Hepatocyte (in vitro differentiated cells): ENCODE measurements at regions not wholly inside any gene's neighbourhood (a gene's known extent, or its start where the extent isn't known, plus 50 kb on each side); places are given as distances from the start of the nearest gene placed in this dataset.

Source experiments
- DNase-seq: peaks from one replicate; pipeline ENCODE4 v3.0.0-alpha.2; 2016; ENCODE audit warnings: low spot score
- H2AFZ ChIP-seq: fragments of 200-600 bp; sonication (generic); 2 replicates; pipeline ENCODE4 v1.6.0; 2016; ENCODE audit warnings: antibody characterized with exemption, mild to moderate bottlenecking
- H3K27ac ChIP-seq: fragments of 200-600 bp; sonication (generic); 2 replicates; pipeline ENCODE4 v1.5.1; 2016; ENCODE audit warnings: mild to moderate bottlenecking
- H3K27me3 ChIP-seq: fragments of 200-600 bp; sonication (generic); 2 replicates; pipeline ENCODE4 v1.6.1; 2016
- H3K36me3 ChIP-seq: fragments of 200-600 bp; sonication (generic); replicated peaks from 2 replicates; pipeline ENCODE4 v1.5.1; 2016; ENCODE audit warnings: low read depth; ENCODE audit not compliant: insufficient read depth
- H3K4me1 ChIP-seq: fragments of 200-600 bp; sonication (generic); 2 replicates; pipeline ENCODE4 v1.5.1; 2016; ENCODE audit warnings: mild to moderate bottlenecking, moderate library complexity; ENCODE audit not compliant: insufficient read depth
- H3K4me2 ChIP-seq: fragments of 200-600 bp; sonication (generic); 2 replicates; pipeline ENCODE4 v1.6.0; 2016
- H3K4me3 ChIP-seq: fragments of 200-600 bp; sonication (generic); 2 replicates; pipeline ENCODE4 v1.5.1; 2016; ENCODE audit warnings: mild to moderate bottlenecking
- H3K79me2 ChIP-seq: fragments of 200-600 bp; sonication (generic); 2 replicates; pipeline ENCODE4 v1.6.0; 2017; ENCODE audit warnings: mild to moderate bottlenecking
- H3K9me2 ChIP-seq: fragments of 200-600 bp; sonication (generic); replicated peaks from 2 replicates; pipeline ENCODE4 v1.6.0; 2017; ENCODE audit warnings: mild to moderate bottlenecking; ENCODE audit not compliant: insufficient read depth
- H3K9me3 ChIP-seq: fragments of 200-600 bp; sonication (generic); 2 replicates; pipeline ENCODE4 v1.5.1; 2016; ENCODE audit warnings: low read depth, mild to moderate bottlenecking
- H4K20me1 ChIP-seq: fragments of 200-600 bp; sonication (generic); 2 replicates; pipeline ENCODE4 v1.6.0; 2016; ENCODE audit warnings: mild to moderate bottlenecking; ENCODE audit not compliant: insufficient read depth, poor library complexity, severe bottlenecking
- EZH2 ChIP-seq: fragments of 200-600 bp; sonication (generic); IDR thresholded peaks from 2 replicates; pipeline ENCODE4 v1.6.1; 2016; ENCODE audit warnings: antibody characterized with exemption, mild to moderate bottlenecking, borderline replicate concordance
- EZH2phosphoT487 ChIP-seq: fragments of 200-600 bp; sonication (generic); IDR thresholded peaks from one replicate; pipeline ENCODE4 v1.6.1; 2018; ENCODE audit warnings: antibody characterized with exemption, mild to moderate bottlenecking, low read depth, moderate library complexity; ENCODE audit not compliant: unreplicated experiment, severe bottlenecking
- WGBS: methylation state at CpG from one replicate; pipeline ENCODE4 v1.1.6; 2016; ENCODE audit warnings: low lambda C conversion rate; ENCODE audit errors: missing lambda C conversion rate; 5-methylcytosine and 5-hydroxymethylcytosine counted together
- TF ChIP-seq, protein P1 (sequence below): fragments of 200-600 bp; sonication (generic); IDR thresholded peaks from 2 replicates; pipeline ENCODE4 v1.5.1; 2016; ENCODE audit warnings: antibody characterized with exemption, mild to moderate bottlenecking; ENCODE audit not compliant: poor library complexity

DNA sequence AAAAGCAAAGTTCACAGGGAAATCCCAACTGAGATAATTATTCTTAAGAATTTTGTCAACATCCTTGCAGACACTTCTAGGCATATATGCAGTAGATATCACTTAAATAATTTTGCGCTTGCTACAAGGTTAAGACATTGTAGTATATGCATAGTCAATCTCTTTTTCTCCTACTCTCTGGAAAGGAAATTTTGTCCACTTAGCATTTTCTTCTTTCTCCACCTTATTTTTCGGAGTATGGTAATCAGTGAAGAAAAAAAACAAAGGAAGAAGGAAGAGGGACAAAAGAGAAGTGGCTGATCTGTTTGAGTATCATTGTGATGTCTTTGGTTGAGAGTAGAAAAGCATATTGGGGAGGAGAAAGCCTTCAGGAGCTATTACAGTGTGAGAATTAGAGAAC, 104.6 kb downstream of the LACC1 start:
- TF ChIP-seq EZH2phosphoT487 (no peak), EZH2 (no peak)
- TF ChIP-seq, protein P1, sequence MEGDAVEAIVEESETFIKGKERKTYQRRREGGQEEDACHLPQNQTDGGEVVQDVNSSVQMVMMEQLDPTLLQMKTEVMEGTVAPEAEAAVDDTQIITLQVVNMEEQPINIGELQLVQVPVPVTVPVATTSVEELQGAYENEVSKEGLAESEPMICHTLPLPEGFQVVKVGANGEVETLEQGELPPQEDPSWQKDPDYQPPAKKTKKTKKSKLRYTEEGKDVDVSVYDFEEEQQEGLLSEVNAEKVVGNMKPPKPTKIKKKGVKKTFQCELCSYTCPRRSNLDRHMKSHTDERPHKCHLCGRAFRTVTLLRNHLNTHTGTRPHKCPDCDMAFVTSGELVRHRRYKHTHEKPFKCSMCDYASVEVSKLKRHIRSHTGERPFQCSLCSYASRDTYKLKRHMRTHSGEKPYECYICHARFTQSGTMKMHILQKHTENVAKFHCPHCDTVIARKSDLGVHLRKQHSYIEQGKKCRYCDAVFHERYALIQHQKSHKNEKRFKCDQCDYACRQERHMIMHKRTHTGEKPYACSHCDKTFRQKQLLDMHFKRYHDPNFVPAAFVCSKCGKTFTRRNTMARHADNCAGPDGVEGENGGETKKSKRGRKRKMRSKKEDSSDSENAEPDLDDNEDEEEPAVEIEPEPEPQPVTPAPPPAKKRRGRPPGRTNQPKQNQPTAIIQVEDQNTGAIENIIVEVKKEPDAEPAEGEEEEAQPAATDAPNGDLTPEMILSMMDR, result no peak
- H3K4me3 ChIP-seq, result no peak overlapping the region
- H3K9me2 ChIP-seq, result no peaks in the 10 kb centered on the region
- H3K27ac ChIP-seq, result no peak overlapping the region
- WGBS, result 95% methylated on average over 2 of the region's 2 CpGs
- no peaks in the 10 kb centered on the region for H3K27me3 ChIP-seq
- H3K4me2 ChIP-seq, result no peak overlapping the region
- no peak for DNase-seq
- H3K4me1 ChIP-seq, result peaks cover 19% of the 10 kb centered on the region
- H2AFZ ChIP-seq, result no peak overlapping the region
- no peaks in the 10 kb centered on the region for H4K20me1 ChIP-seq
- H3K36me3 ChIP-seq, result no peaks in the 10 kb centered on the region
- no peaks in the 10 kb centered on the region for H3K9me3 ChIP-seq
- no peaks in the 10 kb centered on the region for H3K79me2 ChIP-seq

DNA sequence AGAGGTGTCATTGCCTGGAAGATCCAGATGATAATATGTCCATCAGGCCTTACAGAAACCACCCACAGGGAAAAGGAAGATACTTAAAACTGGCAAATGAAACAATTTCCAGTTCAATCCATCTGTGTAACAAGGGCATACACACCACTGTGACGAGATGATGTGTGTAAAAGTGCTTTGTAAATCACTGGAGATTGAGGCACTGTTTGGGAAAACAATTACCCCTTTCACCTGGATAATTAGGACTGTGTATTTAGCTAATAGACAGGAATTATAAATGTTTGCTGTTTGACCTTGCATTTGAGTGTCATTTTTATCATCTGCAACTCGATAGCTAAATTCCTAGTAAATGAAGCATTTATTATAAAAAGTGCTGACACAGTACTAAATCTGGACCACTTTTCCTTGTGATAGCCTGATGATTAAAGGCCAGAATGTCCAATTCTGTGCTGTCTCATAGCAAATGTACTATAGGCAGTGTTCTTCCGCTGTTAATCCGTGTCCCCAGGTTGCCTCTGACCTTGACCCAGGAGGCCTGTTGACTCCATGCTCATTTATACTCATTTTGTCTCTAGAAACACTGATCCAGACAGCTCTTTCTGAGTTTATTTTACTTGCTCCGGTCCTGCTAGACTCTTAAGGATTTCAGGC, 105.8 kb downstream of the LACC1 start:
- 43% methylated on average over 5 of the region's 5 CpGs for WGBS
- no peak for DNase-seq

DNA sequence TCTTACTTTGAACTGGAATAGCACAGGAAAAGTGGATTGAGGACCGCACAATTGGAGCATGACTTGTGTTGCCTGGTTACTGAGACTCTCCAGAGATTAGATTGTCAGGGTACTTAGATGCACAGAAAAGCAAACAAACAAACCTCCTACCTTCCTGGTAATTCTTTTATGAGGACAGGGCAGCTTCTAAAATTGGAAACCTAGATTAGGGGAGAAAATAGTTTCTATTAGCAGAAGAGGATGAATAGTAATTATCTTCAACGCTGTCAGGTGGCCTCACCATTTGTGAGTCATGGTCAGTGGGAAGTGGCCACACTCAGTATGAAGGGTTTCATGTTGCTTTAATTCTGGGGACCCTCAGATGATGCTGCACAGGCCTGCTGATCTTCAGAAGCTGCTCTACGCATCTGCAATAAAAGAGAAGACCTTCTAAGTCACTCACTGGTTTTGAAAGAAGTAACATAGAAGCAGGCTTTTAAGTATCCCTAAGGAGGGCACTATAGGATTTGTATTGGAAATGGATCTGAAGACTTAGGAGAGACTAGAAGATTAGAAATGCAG, 106.8 kb downstream of the LACC1 start:
- WGBS, result 27% methylated on average over 3 of the region's 3 CpGs
- no peaks in the 10 kb centered on the region for H3K36me3 ChIP-seq
- no peak overlapping the region for H3K4me3 ChIP-seq
- H3K79me2 ChIP-seq, result no peaks in the 10 kb centered on the region
- TF ChIP-seq EZH2, result no peak
- TF ChIP-seq, protein P1, result peak; percentile 19
- H4K20me1 ChIP-seq, result no peaks in the 10 kb centered on the region
- peak; percentile 35 for DNase-seq
- peaks cover 24% of the 10 kb centered on the region for H3K4me1 ChIP-seq
- H3K9me2 ChIP-seq, result no peaks in the 10 kb centered on the region
- peak overlapping the region; percentile 34 for H3K27ac ChIP-seq
- H3K27me3 ChIP-seq, result no peaks in the 10 kb centered on the region
- no peak overlapping the region for H2AFZ ChIP-seq
- H3K9me3 ChIP-seq, result no peaks in the 10 kb centered on the region
- H3K4me2 ChIP-seq, result no peak overlapping the region

More for the DNA sequence above, 105.8 kb downstream of the LACC1 start:
- H3K27ac ChIP-seq, result peak overlapping the region; percentile 3
- H2AFZ ChIP-seq, result no peak overlapping the region
- H3K9me2 ChIP-seq, result no peaks in the 10 kb centered on the region
- TF ChIP-seq, protein P1, result no peak
- TF ChIP-seq EZH2phosphoT487 (no peak), EZH2 (no peak)
- peaks cover 22% of the 10 kb centered on the region for H3K4me1 ChIP-seq
- H3K4me2 ChIP-seq, result no peak overlapping the region
- H4K20me1 ChIP-seq, result no peaks in the 10 kb centered on the region
- H3K4me3 ChIP-seq, result no peak overlapping the region
- H3K9me3 ChIP-seq, result no peaks in the 10 kb centered on the region
- H3K27me3 ChIP-seq, result no peaks in the 10 kb centered on the region
- no peaks in the 10 kb centered on the region for H3K36me3 ChIP-seq
- no peaks in the 10 kb centered on the region for H3K79me2 ChIP-seq
